Peyer's patch (tissue), 4 donors: ENCODE measurements at regions not wholly inside any gene's neighbourhood (a gene's known extent, or its start where the extent isn't known, plus 50 kb on each side); places are given as distances from the start of the nearest gene placed in this dataset.

Experiments used
- DNase-seq, 3 donors: peaks; one replicate each; pipeline ENCODE4 v3.0.0-alpha.2; 2017 to 2019
- H3K27ac ChIP-seq, 4 donors: fragments of 200-600 bp; sonication (generic); one replicate each; pipeline ENCODE4 v1.5.1; 2016 to 2019
- H3K27me3 ChIP-seq, 2 donors: fragments of 200-600 bp; sonication (generic); one replicate each; pipeline ENCODE4 v1.5.1; 2019
- H3K36me3 ChIP-seq, 3 donors: fragments of 200-600 bp; sonication (generic); one replicate each; pipeline ENCODE4 v1.5.1; 2016 to 2019
- H3K4me1 ChIP-seq, 4 donors: fragments of 200-600 bp; sonication (generic); one replicate each; pipeline ENCODE4 v1.5.1; 2016 to 2019
- H3K4me3 ChIP-seq, 4 donors: fragments of 200-600 bp; sonication (generic); 1 replicate in 3 of 4; 2 replicates in 1 of 4; pipeline ENCODE4 v1.5.1; 2016 to 2019; ENCODE audit warnings: mild to moderate bottlenecking in 1 of 4
- H3K9me3 ChIP-seq, 4 donors: fragments of 200-600 bp; sonication (generic); one replicate each; pipeline ENCODE4 v1.5.1; 2016 to 2019; ENCODE audit warnings: mild to moderate bottlenecking in 1 of 4
- POLR2A ChIP-seq, 2 donors: fragments of 450-650 bp; IDR thresholded peaks; one replicate each; pipeline ENCODE4 v1.5.1; 2017; ENCODE audit warnings: antibody characterized with exemption in 2 of 2, mild to moderate bottlenecking in 2 of 2, moderate library complexity in 2 of 2
- TF ChIP-seq, protein P1 (sequence below), 6 experiments: fragments of 450-650 bp in 4 of 6; fragments of 200-600 bp in 2 of 6; sonication (generic) in 1 of 6; IDR thresholded peaks; one replicate each; pipeline ENCODE4 v1.5.1; 2017 to 2019; ENCODE audit warnings: antibody characterized with exemption in 6 of 6, mild to moderate bottlenecking in 3 of 6, moderate library complexity in 1 of 6

DNA sequence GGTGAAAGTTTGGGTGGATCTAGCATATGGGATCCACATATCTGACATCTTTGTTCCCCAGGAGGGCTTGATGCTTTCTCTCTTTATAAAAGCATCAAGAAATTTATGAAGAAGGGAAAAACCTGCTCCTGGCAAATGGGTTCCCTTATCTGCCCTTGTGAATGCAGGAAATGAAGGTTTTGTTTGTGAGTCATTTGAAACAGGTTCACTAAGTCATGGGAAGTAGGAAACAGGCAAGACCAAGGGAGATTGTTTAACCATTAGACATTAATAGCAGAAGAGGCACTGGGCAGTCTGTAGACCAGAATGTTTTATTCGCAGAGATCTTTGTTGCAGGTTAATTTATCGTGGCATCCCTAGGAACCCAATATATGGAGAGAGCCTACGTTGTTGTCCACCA lies 713.1 kb downstream of the CDY2B start:
- Histone ChIP-seq H3K9me3 (no peaks in the 10 kb centered on the region), H3K4me3 (no peak overlapping the region), H3K36me3 (no peaks in the 10 kb centered on the region), H3K4me1 (no peaks in the 10 kb centered on the region), H3K27ac (no peak overlapping the region), H3K27me3 (no peaks in the 10 kb centered on the region)
- no peak for DNase-seq
- TF ChIP-seq, protein P1, sequence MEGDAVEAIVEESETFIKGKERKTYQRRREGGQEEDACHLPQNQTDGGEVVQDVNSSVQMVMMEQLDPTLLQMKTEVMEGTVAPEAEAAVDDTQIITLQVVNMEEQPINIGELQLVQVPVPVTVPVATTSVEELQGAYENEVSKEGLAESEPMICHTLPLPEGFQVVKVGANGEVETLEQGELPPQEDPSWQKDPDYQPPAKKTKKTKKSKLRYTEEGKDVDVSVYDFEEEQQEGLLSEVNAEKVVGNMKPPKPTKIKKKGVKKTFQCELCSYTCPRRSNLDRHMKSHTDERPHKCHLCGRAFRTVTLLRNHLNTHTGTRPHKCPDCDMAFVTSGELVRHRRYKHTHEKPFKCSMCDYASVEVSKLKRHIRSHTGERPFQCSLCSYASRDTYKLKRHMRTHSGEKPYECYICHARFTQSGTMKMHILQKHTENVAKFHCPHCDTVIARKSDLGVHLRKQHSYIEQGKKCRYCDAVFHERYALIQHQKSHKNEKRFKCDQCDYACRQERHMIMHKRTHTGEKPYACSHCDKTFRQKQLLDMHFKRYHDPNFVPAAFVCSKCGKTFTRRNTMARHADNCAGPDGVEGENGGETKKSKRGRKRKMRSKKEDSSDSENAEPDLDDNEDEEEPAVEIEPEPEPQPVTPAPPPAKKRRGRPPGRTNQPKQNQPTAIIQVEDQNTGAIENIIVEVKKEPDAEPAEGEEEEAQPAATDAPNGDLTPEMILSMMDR (IDR thresholded peaks at IDR 0.05): no peak
- no peak for TF ChIP-seq POLR2A (IDR thresholded peaks at IDR 0.05)

DNA sequence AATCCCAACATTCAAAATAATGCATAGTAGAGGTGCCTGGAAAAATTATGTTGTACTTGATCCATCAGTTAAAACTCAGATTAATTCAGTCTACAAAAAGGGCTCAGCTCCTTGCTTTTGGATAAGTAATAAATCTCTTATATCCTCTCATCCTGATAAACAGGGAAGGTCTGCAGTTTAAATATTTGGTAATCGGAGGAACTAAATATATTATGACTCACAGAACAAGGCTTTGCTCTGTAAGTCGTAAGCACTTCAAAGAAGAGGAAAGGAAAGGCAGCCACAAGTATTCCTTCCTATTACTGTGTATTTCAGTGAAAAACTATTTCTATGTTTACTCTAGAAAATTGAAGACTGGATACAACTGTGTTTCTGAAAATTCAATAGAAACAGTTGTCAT lies 757.9 kb downstream of the CDY2B start:
- Histone ChIP-seq H3K4me1 (no peaks in the 10 kb centered on the region), H3K27me3 (no peaks in the 10 kb centered on the region), H3K4me3 (no peak overlapping the region), H3K27ac (no peak overlapping the region), H3K36me3 (no peaks in the 10 kb centered on the region), H3K9me3 (no peaks in the 10 kb centered on the region)
- TF ChIP-seq, protein P1 (IDR thresholded peaks at IDR 0.05): no peak
- no peak for TF ChIP-seq POLR2A (IDR thresholded peaks at IDR 0.05)
- DNase-seq: no peak

DNA sequence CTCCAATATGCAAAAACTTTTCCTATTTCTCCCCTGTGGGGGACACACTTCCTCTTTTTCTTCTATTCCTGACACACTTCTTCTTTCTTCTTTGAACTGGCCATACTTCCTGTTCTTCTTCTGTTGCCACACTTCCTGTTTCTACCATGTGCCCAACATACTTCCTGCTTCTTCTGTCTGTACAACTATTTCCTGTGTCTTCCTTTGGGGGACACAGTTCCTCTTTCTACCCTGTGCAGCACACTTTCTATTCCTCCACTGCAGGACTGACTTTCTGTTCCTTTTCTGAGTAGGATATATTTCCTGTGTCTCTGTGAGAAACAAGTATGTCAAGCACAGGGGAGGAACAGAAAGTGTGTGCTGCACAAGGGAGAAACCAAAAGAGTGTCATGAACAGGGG lies 794.7 kb downstream of the CDY2B start:
- H3K4me3 ChIP-seq: no peak overlapping the region
- TF ChIP-seq, protein P1 (IDR thresholded peaks at IDR 0.05): no peak
- TF ChIP-seq POLR2A (IDR thresholded peaks at IDR 0.05): no peak
- no peaks in the 10 kb centered on the region for H3K36me3 ChIP-seq
- no peak for DNase-seq
- H3K4me1 ChIP-seq: no peaks in the 10 kb centered on the region
- H3K27ac ChIP-seq: no peak overlapping the region
- no peaks in the 10 kb centered on the region for H3K27me3 ChIP-seq
- no peaks in the 10 kb centered on the region for H3K9me3 ChIP-seq

DNA sequence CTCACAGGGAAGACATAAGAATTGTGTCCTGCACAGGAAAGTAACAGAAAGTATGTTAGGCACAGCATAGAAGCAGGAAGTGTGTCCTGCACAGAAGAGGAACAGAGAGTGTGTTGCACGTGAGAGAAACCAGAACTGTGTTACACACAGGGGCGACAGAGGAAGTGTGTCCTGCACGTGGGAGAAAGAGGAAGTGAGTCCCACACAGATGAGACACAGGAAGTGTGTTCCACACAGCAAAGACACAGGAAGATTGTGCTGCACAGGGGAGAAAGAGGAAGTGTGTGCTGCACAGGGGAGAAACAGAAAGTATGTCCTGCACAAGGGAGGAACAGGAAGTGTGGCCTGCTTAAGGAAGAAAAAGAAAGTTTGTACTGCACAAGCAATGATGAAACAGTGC lies 800.1 kb downstream of the CDY2B start:
- DNase-seq: no peak
- no peak for TF ChIP-seq POLR2A (IDR thresholded peaks at IDR 0.05)
- TF ChIP-seq, protein P1 (IDR thresholded peaks at IDR 0.05): no peak
- H3K36me3 ChIP-seq: no peaks in the 10 kb centered on the region

DNA sequence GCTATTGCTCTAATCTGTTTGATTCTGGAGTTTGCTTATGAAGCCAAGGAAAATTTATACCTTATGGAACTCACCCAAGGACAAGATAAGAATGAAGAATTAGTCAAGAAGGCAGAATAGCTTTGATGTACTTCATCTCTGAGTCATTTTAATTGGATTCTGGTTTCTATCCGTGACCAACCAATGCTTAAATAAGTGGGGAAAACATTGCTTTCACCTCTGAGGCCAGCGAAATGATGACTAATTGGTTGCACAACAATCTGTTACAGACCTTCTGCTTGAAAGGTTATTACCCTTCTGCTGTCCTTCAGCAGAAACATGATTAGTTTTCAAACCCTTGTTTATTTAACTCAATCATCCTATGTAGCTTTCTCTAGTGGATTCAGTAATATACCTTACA lies 812.7 kb downstream of the CDY2B start:
- TF ChIP-seq, protein P1 (IDR thresholded peaks at IDR 0.05): no peak
- TF ChIP-seq POLR2A (IDR thresholded peaks at IDR 0.05): no peak
- no peaks in the 10 kb centered on the region for H3K36me3 ChIP-seq
- H3K27ac ChIP-seq: no peak overlapping the region
- no peaks in the 10 kb centered on the region for H3K9me3 ChIP-seq
- H3K4me3 ChIP-seq: no peak overlapping the region
- H3K4me1 ChIP-seq: no peaks in the 10 kb centered on the region
- no peaks in the 10 kb centered on the region for H3K27me3 ChIP-seq
- no peak for DNase-seq

More for the DNA sequence above, 800.1 kb downstream of the CDY2B start:
- H3K4me3 ChIP-seq: no peak overlapping the region
- no peaks in the 10 kb centered on the region for H3K4me1 ChIP-seq
- H3K9me3 ChIP-seq: no peaks in the 10 kb centered on the region
- H3K27ac ChIP-seq: no peak overlapping the region
- no peaks in the 10 kb centered on the region for H3K27me3 ChIP-seq

DNA sequence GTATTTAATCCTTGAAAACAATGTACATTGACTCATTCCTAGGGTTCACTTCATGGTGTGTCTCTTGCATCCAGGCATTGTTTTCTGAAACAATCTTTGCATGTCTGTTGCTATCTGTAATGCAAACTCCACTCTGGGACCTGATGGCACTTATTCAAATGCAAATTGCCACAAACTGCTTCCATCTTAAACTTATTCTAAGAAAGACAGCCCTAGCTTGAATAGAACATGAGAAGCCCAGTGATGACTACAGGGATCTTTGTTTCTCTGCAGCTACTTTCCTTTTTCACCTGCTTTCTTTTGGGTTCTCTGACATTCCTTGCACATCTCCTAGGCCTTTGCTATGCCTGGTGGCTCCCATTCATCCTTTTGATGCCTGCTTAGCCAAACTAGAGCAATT lies 827.0 kb downstream of the CDY2B start:
- TF ChIP-seq, protein P1 (IDR thresholded peaks at IDR 0.05): no peak
- TF ChIP-seq POLR2A (IDR thresholded peaks at IDR 0.05): no peak
- Histone ChIP-seq H3K4me3 (no peak overlapping the region), H3K27ac (no peak overlapping the region), H3K4me1 (no peaks in the 10 kb centered on the region), H3K36me3 (no peaks in the 10 kb centered on the region), H3K27me3 (no peaks in the 10 kb centered on the region), H3K9me3 (no peaks in the 10 kb centered on the region)
- DNase-seq: no peak
